Upper lobe of left lung (tissue), 6 donors: ENCODE measurements at regions not wholly inside any gene's neighbourhood (a gene's known extent, or its start where the extent isn't known, plus 50 kb on each side); places are given as distances from the start of the nearest gene placed in this dataset.

Source experiments
- ATAC-seq, 2 donors: fragments of 200-7000 bp; cut with Tn5 transposase; one replicate each; pipeline ENCODE4 v1.9.1; 2022; ENCODE audit warnings: mild to moderate bottlenecking in 2 of 2, moderate library complexity in 2 of 2; ENCODE audit not compliant: low FRiP score in 2 of 2
- DNase-seq, 2 donors: peaks; one replicate each; pipeline ENCODE4 v3.0.0-alpha.2; 2019 to 2020
- H3K27ac ChIP-seq, 4 donors: fragments of 200-600 bp; sonication (generic); one replicate each; pipeline ENCODE4 v1.5.1; 2016 to 2019
- H3K27me3 ChIP-seq, 4 donors: fragments of 200-600 bp; sonication (generic); one replicate each; pipeline ENCODE4 v1.5.1; 2017 to 2019
- H3K36me3 ChIP-seq, 4 donors: fragments of 200-600 bp; sonication (generic); one replicate each; pipeline ENCODE4 v1.5.1; 2016 to 2019
- H3K4me1 ChIP-seq, 4 donors: fragments of 200-600 bp; sonication (generic); one replicate each; pipeline ENCODE4 v1.5.1; 2018 to 2019
- H3K4me3 ChIP-seq, 4 donors: fragments of 200-600 bp; sonication (generic); one replicate each; pipeline ENCODE4 v1.5.1; 2017 to 2019; ENCODE audit warnings: mild to moderate bottlenecking in 2 of 4, moderate library complexity in 1 of 4
- H3K9me3 ChIP-seq, 4 donors: fragments of 200-600 bp; sonication (generic); one replicate each; pipeline ENCODE4 v1.5.1; 2018 to 2019
- CTCF ChIP-seq, 6 experiments: fragments of 450-650 bp in 4 of 6; fragments of 200-600 bp in 2 of 6; sonication (generic) in 2 of 6; IDR thresholded peaks; one replicate each; pipeline ENCODE4 v1.5.1; 2016 to 2019; ENCODE audit warnings: antibody characterized with exemption in 6 of 6
- EP300 ChIP-seq, 4 donors: sonication (generic); formaldehyde crosslinking; IDR thresholded peaks; one replicate each; pipeline ENCODE4 v1.5.1; 2017; ENCODE audit warnings: antibody characterized with exemption in 4 of 4, control low read depth in 2 of 4
- POLR2A ChIP-seq, 4 donors: fragments of 450-650 bp; IDR thresholded peaks; one replicate each; pipeline ENCODE4 v1.5.1; 2016 to 2017; ENCODE audit warnings: antibody characterized with exemption in 4 of 4, mild to moderate bottlenecking in 2 of 4
- POLR2AphosphoS5 ChIP-seq, 2 donors: sonication (generic); formaldehyde crosslinking; IDR thresholded peaks; one replicate each; pipeline ENCODE4 v1.5.1; 2017; ENCODE audit warnings: antibody characterized with exemption in 2 of 2
- WGBS, 2 donors: methylation state at CpG; one replicate each; pipeline ENCODE4 v1.1.5; 2017 to 2018; 5-methylcytosine and 5-hydroxymethylcytosine counted together
- donor health status: DM: no; HTN: no; CAD: no; lungs with moderate emphysema.
- donor health status: DM: no; HTN: yes; CAD: no; lungs with severe emphysema.

DNA sequence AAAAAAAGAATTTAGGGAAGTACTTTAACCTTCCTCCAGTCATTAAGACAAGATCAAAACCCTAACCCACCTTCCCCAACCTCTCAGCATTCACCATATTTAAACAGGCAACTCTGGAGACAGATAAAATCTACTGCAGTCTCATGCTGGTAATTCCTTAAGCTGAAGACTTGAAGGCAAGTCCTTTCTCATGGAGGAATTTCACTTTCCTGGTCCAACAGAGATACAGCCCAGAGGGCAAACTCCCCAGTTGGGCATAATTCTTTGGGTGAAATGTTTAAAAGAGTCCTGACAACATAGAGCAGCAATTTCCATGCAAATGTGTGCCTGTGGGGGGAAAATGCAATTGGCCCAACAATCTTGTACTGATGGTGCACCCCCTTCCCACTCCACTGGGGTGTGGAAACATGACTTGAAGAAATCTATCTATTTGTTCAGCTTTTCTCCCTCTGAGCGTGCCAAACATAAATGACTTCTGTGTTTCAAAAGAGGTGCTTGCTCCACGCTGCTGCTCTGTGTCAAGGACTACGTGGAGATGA is 131.8 kb upstream of the HNRNPA3 start:
- Histone ChIP-seq H3K9me3 (no peaks in the 10 kb centered on the region), H3K36me3 (no peaks in the 10 kb centered on the region), H3K27ac (no peak overlapping the region), H3K4me1 (peaks cover 0 to 3% (median 0%) of the 10 kb centered on the region in 4 donors), H3K4me3 (no peak overlapping the region), H3K27me3 (no peaks in the 10 kb centered on the region)
- WGBS, 2 donors: 60 to 62% methylated on average over 3 of the region's 3 CpGs
- no peak for ATAC-seq
- TF ChIP-seq POLR2AphosphoS5 (IDR thresholded peaks at IDR 0.05) (no peak), EP300 (IDR thresholded peaks at IDR 0.05) (no peak), CTCF (IDR thresholded peaks at IDR 0.05) (no peak), POLR2A (IDR thresholded peaks at IDR 0.05) (no peak)
- no peak for DNase-seq

GRCh38 chr2:177084607-177085006 is 128.0 kb upstream of the HNRNPA3 start:
- WGBS, 2 donors: 44 to 46% methylated on average over 4 of the region's 4 CpGs
- Histone ChIP-seq H3K27me3 (no peaks in the 10 kb centered on the region), H3K4me1 (peaks cover 0 to 3% (median 0%) of the 10 kb centered on the region in 4 donors), H3K9me3 (no peaks in the 10 kb centered on the region), H3K27ac (no peak overlapping the region), H3K4me3 (no peak overlapping the region), H3K36me3 (no peaks in the 10 kb centered on the region)
- DNase-seq (no peak), ATAC-seq (no peak)
- TF ChIP-seq CTCF (IDR thresholded peaks at IDR 0.05) (no peak), POLR2A (IDR thresholded peaks at IDR 0.05) (no peak), EP300 (IDR thresholded peaks at IDR 0.05) (no peak), POLR2AphosphoS5 (IDR thresholded peaks at IDR 0.05) (no peak)

DNA sequence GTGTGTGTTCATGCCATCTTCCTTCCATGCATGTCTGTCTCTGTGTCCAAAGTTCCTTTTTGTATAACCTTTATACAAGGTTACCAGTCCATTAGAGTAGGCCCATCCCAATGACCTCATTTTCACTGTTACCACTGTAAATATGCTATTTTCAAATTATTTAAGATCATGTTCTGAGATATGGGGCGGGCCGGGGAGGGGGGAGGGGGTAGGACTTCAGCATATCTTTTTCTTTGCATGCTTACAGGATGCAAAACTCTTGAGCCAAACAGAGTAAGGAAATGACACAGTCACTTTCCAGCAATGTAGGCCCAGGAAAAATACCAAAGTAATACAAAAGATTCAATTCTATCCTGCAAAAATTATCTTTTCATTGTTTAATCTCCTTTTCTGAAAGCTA is 124.1 kb upstream of the HNRNPA3 start:
- ATAC-seq (no peak), DNase-seq (no peak)
- Histone ChIP-seq H3K9me3 (no peaks in the 10 kb centered on the region), H3K36me3 (no peaks in the 10 kb centered on the region), H3K4me1 (no peaks in the 10 kb centered on the region), H3K27ac (no peak overlapping the region), H3K4me3 (no peak overlapping the region), H3K27me3 (no peaks in the 10 kb centered on the region)
- 37 to 44% methylated on average over 2 of the region's 2 CpGs for WGBS, 2 donors
- TF ChIP-seq POLR2A (IDR thresholded peaks at IDR 0.05) (no peak), EP300 (IDR thresholded peaks at IDR 0.05) (no peak), CTCF (IDR thresholded peaks at IDR 0.05) (no peak), POLR2AphosphoS5 (IDR thresholded peaks at IDR 0.05) (no peak)

GRCh38 chr2:177090967-177091366 is 121.6 kb upstream of the HNRNPA3 start:
- DNase-seq (no peak), ATAC-seq (no peak)
- Histone ChIP-seq H3K27me3 (no peaks in the 10 kb centered on the region), H3K36me3 (no peaks in the 10 kb centered on the region), H3K4me3 (no peak overlapping the region), H3K4me1 (no peaks in the 10 kb centered on the region), H3K27ac (no peak overlapping the region), H3K9me3 (no peaks in the 10 kb centered on the region)
- 77 to 83% methylated on average over 5 of the region's 5 CpGs for WGBS, 2 donors
- TF ChIP-seq POLR2A (IDR thresholded peaks at IDR 0.05) (no peak), EP300 (IDR thresholded peaks at IDR 0.05) (no peak), CTCF (IDR thresholded peaks at IDR 0.05) (no peak), POLR2AphosphoS5 (IDR thresholded peaks at IDR 0.05) (no peak)

- DNase-seq: no peak
Measured at GRCh38 chr2:177093371-177093770, 119.2 kb upstream of the HNRNPA3 start.

More at GRCh38 chr2:177093371-177093770, 119.2 kb upstream of the HNRNPA3 start:
- no peak for ATAC-seq
- no peaks in the 10 kb centered on the region for H3K9me3 ChIP-seq
- no peak overlapping the region for H3K27ac ChIP-seq
- H3K36me3 ChIP-seq: no peaks in the 10 kb centered on the region
- no peaks in the 10 kb centered on the region for H3K27me3 ChIP-seq
- no peak overlapping the region for H3K4me3 ChIP-seq
- TF ChIP-seq EP300 (IDR thresholded peaks at IDR 0.05) (no peak), POLR2A (IDR thresholded peaks at IDR 0.05) (no peak), POLR2AphosphoS5 (IDR thresholded peaks at IDR 0.05) (no peak), CTCF (IDR thresholded peaks at IDR 0.05) (no peak)
- H3K4me1 ChIP-seq: no peaks in the 10 kb centered on the region
- WGBS, 2 donors: 91 to 93% methylated on average over 4 of the region's 4 CpGs
